ENCODE measurements at regions not wholly inside any gene's neighbourhood (a gene's known extent, or its start where the extent isn't known, plus 50 kb on each side); places are given as distances from the start of the nearest gene placed in this dataset.

DNA sequence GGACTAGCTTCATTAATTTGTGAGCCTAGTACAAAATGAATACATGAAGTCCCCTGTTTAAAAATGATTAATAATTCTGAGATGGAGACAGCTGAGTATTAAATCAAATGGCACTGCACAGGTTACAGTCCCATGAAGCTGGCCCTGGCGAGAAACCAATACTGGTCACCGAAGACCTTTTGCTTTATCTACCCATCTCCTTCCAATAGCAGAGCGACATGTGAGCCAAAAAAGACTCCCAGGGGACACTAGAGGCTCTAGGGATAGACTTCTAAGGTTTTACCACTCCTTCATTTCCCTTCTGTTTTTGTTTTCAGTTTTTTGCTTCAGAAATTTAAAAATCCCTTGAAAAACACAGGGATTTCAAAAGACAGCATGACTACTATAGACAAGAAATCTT is 97.0 kb upstream of the CCSER1 start:
- DNase-seq (ENCODE audit: low spot score): no peak
- no peak overlapping the region for H3K27ac ChIP-seq
- ChIA-PET POLR2A (ENCODE audit: low non-redundant PET) (no interaction called here), CTCF (interaction anchor here (0.6 to 0.7 kb wide), 2 partner anchors 258 to 284 kb away, joined by 3 read pairs; no protein-coding TSS in a partner anchor)
- no peak for TF ChIP-seq CTCF (conservative IDR thresholded peaks at IDR 0.05; ENCODE audit: low read depth)

GRCh38 chr4:90030953-90031352 is 96.2 kb upstream of the CCSER1 start:
- CTCF ChIA-PET: no interaction called here
- no peak for DNase-seq (ENCODE audit: low spot score)
- TF ChIP-seq CTCF (conservative IDR thresholded peaks at IDR 0.05; ENCODE audit: low read depth): no peak; the same call in 1 of the 2 replicates
- POLR2A ChIA-PET (ENCODE audit: low non-redundant PET): no interaction called here
- no peak overlapping the region for H3K27ac ChIP-seq

DNA sequence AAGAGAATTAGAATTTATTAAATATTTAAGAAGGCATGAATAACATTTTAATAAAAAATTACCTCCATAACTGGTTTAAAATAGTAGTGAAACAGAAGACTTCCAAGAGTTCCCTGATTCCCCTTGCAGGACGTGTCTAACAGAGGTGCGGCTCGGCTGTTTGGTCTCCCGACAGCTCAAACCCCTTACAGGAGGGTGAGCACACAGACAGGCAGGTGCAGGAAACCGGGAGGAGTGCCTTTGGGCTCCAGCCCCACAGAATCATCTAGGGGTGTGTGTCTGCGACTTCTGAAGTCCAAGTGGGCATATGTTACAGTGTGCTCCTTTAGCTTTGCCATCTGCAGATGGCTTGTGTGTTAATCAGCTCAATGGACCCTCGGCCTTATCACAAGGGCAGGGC is 88.1 kb upstream of the CCSER1 start:
- no peak for TF ChIP-seq CTCF (conservative IDR thresholded peaks at IDR 0.05; ENCODE audit: low read depth)
- CTCF ChIA-PET: no interaction called here
- POLR2A ChIA-PET (ENCODE audit: low non-redundant PET): no interaction called here
- no peak overlapping the region for H3K27ac ChIP-seq
- DNase-seq (ENCODE audit: low spot score): no peak

- TF ChIP-seq CTCF (conservative IDR thresholded peaks at IDR 0.05; ENCODE audit: low read depth): no peak
- CTCF ChIA-PET: no interaction called here
- H3K27ac ChIP-seq: no peak overlapping the region
- POLR2A ChIA-PET (ENCODE audit: low non-redundant PET): no interaction called here
- no peak for DNase-seq (ENCODE audit: low spot score)
Observed at GRCh38 chr4:90051999-90052398, 75.2 kb upstream of the CCSER1 start.

GRCh38 chr4:90057091-90057490 is 70.1 kb upstream of the CCSER1 start:
- POLR2A ChIA-PET (ENCODE audit: low non-redundant PET): no interaction called here
- CTCF ChIA-PET: no interaction called here
- no peak for DNase-seq (ENCODE audit: low spot score)
- no peak for TF ChIP-seq CTCF (conservative IDR thresholded peaks at IDR 0.05; ENCODE audit: low read depth)
- no peak overlapping the region for H3K27ac ChIP-seq

DNA sequence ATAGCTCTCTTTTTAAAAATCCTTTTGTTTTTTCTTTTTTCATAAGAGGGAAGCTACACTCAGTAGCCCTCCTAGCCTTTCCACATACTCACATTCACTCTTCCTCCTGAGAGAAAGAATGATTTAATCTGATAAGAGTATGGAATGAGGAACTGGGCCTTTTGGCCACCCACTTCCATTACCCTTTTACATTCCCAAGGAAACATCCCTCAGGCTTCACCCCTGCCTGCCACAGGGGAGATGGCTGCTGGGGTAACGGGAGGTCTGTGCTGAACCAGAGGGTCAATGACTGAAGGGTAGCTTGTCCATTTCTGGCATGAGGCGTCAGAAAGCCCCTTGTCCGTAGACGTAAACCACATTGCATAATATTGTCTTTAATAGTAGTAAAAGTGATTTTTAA is 67.2 kb upstream of the CCSER1 start:
- no peak overlapping the region for H3K27ac ChIP-seq
- TF ChIP-seq CTCF (conservative IDR thresholded peaks at IDR 0.05; ENCODE audit: low read depth): no peak
- ChIA-PET CTCF (interaction anchor here (0.6 kb wide), 1 partner anchor 96 kb away, joined by 5 read pairs; no protein-coding TSS in a partner anchor), POLR2A (ENCODE audit: low non-redundant PET) (no interaction called here)
- DNase-seq (ENCODE audit: low spot score): no peak

GRCh38 chr4:90061881-90062280 is 65.3 kb upstream of the CCSER1 start:
- no peak overlapping the region for H3K27ac ChIP-seq
- DNase-seq (ENCODE audit: low spot score): no peak
- TF ChIP-seq CTCF (conservative IDR thresholded peaks at IDR 0.05; ENCODE audit: low read depth): no peak
- CTCF ChIA-PET: no interaction called here
- POLR2A ChIA-PET (ENCODE audit: low non-redundant PET): no interaction called here
